HCT116 (cell line): ENCODE measurements at regions not wholly inside any gene's neighbourhood (a gene's known extent, or its start where the extent isn't known, plus 50 kb on each side); places are given as distances from the start of the nearest gene placed in this dataset.

Experiments
- CEBPB ChIP-seq: IDR thresholded peaks from 2 replicates; pipeline ENCODE4 v1.6.1; 2012; ENCODE audit warnings: low read depth
- EZH2phosphoT487 ChIP-seq: fragments of 200-600 bp; IDR thresholded peaks from 2 replicates; pipeline ENCODE4 v1.6.1; 2018; ENCODE audit warnings: antibody characterized with exemption, borderline replicate concordance
- JUND ChIP-seq: IDR thresholded peaks from 2 replicates; pipeline ENCODE4 v1.6.1; 2012
- MAX ChIP-seq: IDR thresholded peaks from 2 replicates; pipeline ENCODE4 v1.6.1; 2012
- POLR2A ChIP-seq: IDR thresholded peaks from 2 replicates; pipeline ENCODE4 v1.7.0; 2011; ENCODE audit warnings: borderline replicate concordance; ENCODE audit not compliant: insufficient read depth, insufficient read length; ENCODE audit errors: extremely low read depth
- POLR2AphosphoS5 ChIP-seq: IDR thresholded peaks from 2 replicates; pipeline ENCODE4 v1.6.1; 2011; ENCODE audit warnings: mild to moderate bottlenecking, low read depth, low read length, moderate library complexity
- REST ChIP-seq: IDR thresholded peaks from 2 replicates; pipeline ENCODE4 v1.6.1; 2012; ENCODE audit warnings: low read depth
- YY1 ChIP-seq: IDR thresholded peaks from 2 replicates; pipeline ENCODE4 v1.6.1; 2011; ENCODE audit warnings: low read length, low read depth, moderate library complexity, mild to moderate bottlenecking; ENCODE audit not compliant: insufficient replicate concordance; ENCODE audit errors: extremely low read depth
- TF ChIP-seq, protein P1 (sequence below), 3 experiments: fragments of 200-600 bp in 1 of 3; sonication (generic) in 1 of 3; IDR thresholded peaks in 2 of 3; conservative IDR thresholded peaks in 1 of 3; 2 replicates each; pipeline ENCODE4 v1.5.1; 2012 to 2017; ENCODE audit warnings: low read depth in 2 of 3, low read length in 2 of 3, antibody characterized with exemption in 1 of 3, borderline replicate concordance in 1 of 3, control low read depth in 1 of 3, mild to moderate bottlenecking in 1 of 3, mixed read lengths in 1 of 3, mixed run types in 1 of 3, moderate library complexity in 1 of 3; ENCODE audit not compliant: insufficient read depth in 1 of 3

DNA sequence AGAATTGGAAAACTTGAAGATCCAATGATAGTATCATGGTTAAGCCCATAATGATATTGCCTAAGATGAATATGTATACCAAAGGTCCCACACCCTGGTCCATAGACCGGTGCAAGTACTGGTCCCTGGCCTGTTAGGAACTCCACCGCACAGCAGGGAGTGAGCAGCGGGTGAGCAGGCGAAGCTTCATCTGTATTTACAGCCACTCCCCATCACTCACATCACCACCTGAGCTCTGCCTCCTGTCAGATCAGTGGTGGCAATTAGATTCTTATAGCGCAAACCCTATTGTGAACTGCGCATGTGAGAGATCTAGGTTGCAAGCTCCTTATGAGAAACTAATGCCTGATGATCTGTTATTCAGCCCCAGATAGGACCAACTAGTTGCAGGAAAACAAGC, 402.4 kb downstream of the EPHA4 start:
- TF ChIP-seq JUND (no peak), YY1 (no peak), EZH2phosphoT487 (no peak), CEBPB (no peak), REST (no peak), POLR2AphosphoS5 (no peak), POLR2A (no peak), MAX (no peak)
- TF ChIP-seq, protein P1, sequence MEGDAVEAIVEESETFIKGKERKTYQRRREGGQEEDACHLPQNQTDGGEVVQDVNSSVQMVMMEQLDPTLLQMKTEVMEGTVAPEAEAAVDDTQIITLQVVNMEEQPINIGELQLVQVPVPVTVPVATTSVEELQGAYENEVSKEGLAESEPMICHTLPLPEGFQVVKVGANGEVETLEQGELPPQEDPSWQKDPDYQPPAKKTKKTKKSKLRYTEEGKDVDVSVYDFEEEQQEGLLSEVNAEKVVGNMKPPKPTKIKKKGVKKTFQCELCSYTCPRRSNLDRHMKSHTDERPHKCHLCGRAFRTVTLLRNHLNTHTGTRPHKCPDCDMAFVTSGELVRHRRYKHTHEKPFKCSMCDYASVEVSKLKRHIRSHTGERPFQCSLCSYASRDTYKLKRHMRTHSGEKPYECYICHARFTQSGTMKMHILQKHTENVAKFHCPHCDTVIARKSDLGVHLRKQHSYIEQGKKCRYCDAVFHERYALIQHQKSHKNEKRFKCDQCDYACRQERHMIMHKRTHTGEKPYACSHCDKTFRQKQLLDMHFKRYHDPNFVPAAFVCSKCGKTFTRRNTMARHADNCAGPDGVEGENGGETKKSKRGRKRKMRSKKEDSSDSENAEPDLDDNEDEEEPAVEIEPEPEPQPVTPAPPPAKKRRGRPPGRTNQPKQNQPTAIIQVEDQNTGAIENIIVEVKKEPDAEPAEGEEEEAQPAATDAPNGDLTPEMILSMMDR (IDR thresholded peaks at IDR 0.05 in 2 of 3, conservative IDR thresholded peaks at IDR 0.05 in 1 of 3; ENCODE audit: borderline replicate concordance in 1 of 3, insufficient read depth in 1 of 3, low read depth in 2 of 3, low read length in 2 of 3) = no peak
